Spleen (tissue), 7 donors: ENCODE measurements at regions not wholly inside any gene's neighbourhood (a gene's known extent, or its start where the extent isn't known, plus 50 kb on each side); places are given as distances from the start of the nearest gene placed in this dataset.

ENCODE experiments used
- CTCF ChIP-seq, 11 experiments: fragments of 200-600 bp in 7 of 11; fragments of 450-650 bp in 4 of 11; sonication (generic) in 4 of 11; IDR thresholded peaks in 8 of 11; conservative IDR thresholded peaks in 3 of 11; 1 replicate in 7 of 11; 2 replicates in 4 of 11; pipeline versions ENCODE4 v1.4.0 to v1.8.0; 2016 to 2021; ENCODE audit warnings: antibody characterized with exemption in 11 of 11, inconsistent platforms in 4 of 11, mild to moderate bottlenecking in 1 of 11
- POLR2A ChIP-seq, 3 donors: fragments of 450-650 bp; IDR thresholded peaks; one replicate each; pipeline ENCODE4 v1.5.1; 2017; ENCODE audit warnings: antibody characterized with exemption in 3 of 3, mild to moderate bottlenecking in 1 of 3
- donor health status: DM: no; HTN: no; CAD: no; lungs with moderate emphysema.
- donor health status: DM: no; HTN: no; CAD: no.
- donor health status: DM: no; HTN: no; CAD: no.

GRCh38 chr11:107274138-107274537 lies 183.5 kb downstream of the CWF19L2 start:
- no peak for TF ChIP-seq POLR2A (IDR thresholded peaks at IDR 0.05)
- TF ChIP-seq CTCF (IDR thresholded peaks at IDR 0.05 in 8 of 11, conservative IDR thresholded peaks at IDR 0.05 in 3 of 11) = no peak
